GM12864 (cell line): ENCODE measurements at regions not wholly inside any gene's neighbourhood (a gene's known extent, or its start where the extent isn't known, plus 50 kb on each side); places are given as distances from the start of the nearest gene placed in this dataset.
"Not testable (repeated sequence)": the region's sequence is repeated elsewhere in the genome, so short reads cannot be mapped to it uniquely, and the experiment has no call there.

Experiments used
- DNase-seq: peaks from one replicate; pipeline ENCODE4 v3.0.0-alpha.2; 2011; ENCODE audit warnings: low read depth
- H3K4me3 ChIP-seq: 2 replicates; pipeline ENCODE4 v1.5.1; 2011; ENCODE audit warnings: mild to moderate bottlenecking, low read depth, low read length, control low read depth
- TF ChIP-seq, protein P1 (sequence below): IDR thresholded peaks from 2 replicates; pipeline ENCODE4 v1.5.1; 2011; ENCODE audit warnings: low read depth, mild to moderate bottlenecking, moderate library complexity, low read length, control low read depth, inconsistent platforms; ENCODE audit errors: missing control alignments

- no peak overlapping the region for H3K4me3 ChIP-seq
- no peak for DNase-seq
- TF ChIP-seq, protein P1, sequence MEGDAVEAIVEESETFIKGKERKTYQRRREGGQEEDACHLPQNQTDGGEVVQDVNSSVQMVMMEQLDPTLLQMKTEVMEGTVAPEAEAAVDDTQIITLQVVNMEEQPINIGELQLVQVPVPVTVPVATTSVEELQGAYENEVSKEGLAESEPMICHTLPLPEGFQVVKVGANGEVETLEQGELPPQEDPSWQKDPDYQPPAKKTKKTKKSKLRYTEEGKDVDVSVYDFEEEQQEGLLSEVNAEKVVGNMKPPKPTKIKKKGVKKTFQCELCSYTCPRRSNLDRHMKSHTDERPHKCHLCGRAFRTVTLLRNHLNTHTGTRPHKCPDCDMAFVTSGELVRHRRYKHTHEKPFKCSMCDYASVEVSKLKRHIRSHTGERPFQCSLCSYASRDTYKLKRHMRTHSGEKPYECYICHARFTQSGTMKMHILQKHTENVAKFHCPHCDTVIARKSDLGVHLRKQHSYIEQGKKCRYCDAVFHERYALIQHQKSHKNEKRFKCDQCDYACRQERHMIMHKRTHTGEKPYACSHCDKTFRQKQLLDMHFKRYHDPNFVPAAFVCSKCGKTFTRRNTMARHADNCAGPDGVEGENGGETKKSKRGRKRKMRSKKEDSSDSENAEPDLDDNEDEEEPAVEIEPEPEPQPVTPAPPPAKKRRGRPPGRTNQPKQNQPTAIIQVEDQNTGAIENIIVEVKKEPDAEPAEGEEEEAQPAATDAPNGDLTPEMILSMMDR = no peak
Observed at GRCh38 chr9:32881948-32882347, 98.6 kb downstream of the TMEM215 start.

DNA sequence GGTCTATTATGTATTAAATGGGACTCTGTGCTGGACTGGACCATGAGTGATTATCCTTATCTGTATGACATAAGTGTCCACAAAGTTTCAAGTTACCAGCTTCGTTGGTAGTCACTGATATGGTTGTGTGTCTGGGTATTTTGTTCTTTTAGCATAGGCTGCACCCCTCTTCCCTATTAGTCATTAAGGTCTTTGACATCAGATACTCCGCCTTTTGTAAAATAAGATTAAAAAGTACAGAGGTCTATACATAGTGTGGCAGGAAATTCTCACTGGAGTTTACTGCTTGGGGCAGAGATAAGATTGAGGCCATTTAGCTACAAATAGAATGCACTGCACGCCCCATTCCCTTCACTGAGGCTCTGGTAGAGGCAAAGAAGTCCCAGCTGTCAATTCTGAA is 99.4 kb downstream of the TMEM215 start:
- TF ChIP-seq, protein P1 = no peak
- no peak for DNase-seq
- no peak overlapping the region for H3K4me3 ChIP-seq

- H3K4me3 ChIP-seq = no peak overlapping the region
- no peak for DNase-seq
- TF ChIP-seq, protein P1 = no peak
Observed at GRCh38 chr9:32884482-32884881, 101.1 kb downstream of the TMEM215 start.

- no peak overlapping the region for H3K4me3 ChIP-seq
- TF ChIP-seq, protein P1 = no peak
- DNase-seq = no peak
Observed at GRCh38 chr9:32886021-32886420, 102.7 kb downstream of the TMEM215 start.

DNA sequence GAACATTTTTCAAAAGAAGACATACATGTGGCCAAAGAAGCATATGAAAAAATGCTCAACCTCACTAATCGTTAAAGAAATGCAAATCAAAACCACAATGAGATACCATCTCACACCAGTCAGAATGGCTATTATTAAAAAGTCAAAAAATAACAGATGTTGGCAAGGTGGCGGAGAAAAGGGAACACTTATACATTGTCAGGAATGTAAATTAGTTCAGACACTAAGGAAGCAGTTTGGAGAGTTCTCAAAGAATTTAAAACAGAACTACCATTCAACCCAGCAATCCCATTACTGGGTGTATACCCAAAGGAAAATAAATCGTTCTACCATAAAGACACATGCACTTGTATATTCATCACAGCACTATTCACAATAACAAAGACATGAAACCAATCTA is 106.9 kb downstream of the APTX start:
- not testable (repeated sequence) for DNase-seq

GRCh38 chr9:32899181-32899580 is 102.2 kb downstream of the APTX start:
- no peak for DNase-seq
- no peak overlapping the region for H3K4me3 ChIP-seq
- TF ChIP-seq, protein P1 = no peak

More for the DNA sequence above, 106.9 kb downstream of the APTX start:
- not testable (repeated sequence) for H3K4me3 ChIP-seq

- no peak overlapping the region for H3K4me3 ChIP-seq
- TF ChIP-seq, protein P1 = no peak
- DNase-seq = no peak
Observed at GRCh38 chr9:32899761-32900160, 101.7 kb downstream of the APTX start.

DNA sequence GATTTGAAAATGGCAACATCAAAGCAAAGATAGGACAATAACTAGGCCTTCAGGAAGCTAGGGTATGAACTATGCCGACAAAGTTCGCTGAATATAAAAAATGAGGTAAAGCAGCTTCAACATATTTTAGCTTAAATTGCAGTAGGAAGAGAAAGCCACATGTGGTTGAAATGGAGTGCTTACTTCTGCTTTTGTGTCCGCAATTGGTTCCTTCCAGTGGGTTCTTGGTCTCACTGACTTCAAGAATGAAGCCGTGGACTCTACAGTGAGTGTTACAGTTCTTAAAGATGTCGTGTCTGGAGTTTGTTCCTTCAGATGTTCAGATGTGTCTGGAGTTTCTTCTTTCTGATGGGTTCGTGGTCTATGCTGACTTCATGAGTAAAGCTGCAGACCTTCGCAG is 95.2 kb downstream of the APTX start:
- peak; percentile 50 for DNase-seq
- H3K4me3 ChIP-seq = no peak overlapping the region
- TF ChIP-seq, protein P1 = no peak
